GM19452 (cell line): ENCODE measurements at regions not wholly inside any gene's neighbourhood (a gene's known extent, or its start where the extent isn't known, plus 50 kb on each side); places are given as distances from the start of the nearest gene placed in this dataset.
"Not testable (repeated sequence)": the region's sequence is repeated elsewhere in the genome, so short reads cannot be mapped to it uniquely, and the experiment has no call there.

Experiments
- ATAC-seq: cut with Tn5 transposase; IDR thresholded peaks from one replicate; pipeline ENCODE4 v1.9.1; 2021; ENCODE audit not compliant: unreplicated experiment

DNA sequence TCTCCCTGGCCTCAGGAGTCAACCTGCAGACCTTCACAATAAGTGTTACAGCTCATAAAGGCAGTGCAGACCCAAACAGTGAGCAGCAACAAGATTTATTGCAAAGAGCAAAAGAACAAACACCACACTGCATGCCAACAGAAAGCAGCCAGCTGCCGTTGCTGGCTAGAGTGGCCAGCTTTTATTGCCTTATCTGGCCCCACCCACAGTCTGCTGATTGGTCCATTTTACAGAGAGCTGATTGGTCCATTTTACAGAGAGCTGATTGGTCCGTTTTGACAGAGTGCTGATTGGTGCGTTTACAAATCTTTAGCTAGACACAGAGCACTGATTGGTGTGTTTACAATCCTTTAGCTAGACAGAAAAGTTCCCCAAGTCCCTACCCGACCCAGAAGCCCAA is 885.9 kb upstream of the SPRY2 start:
- not testable (repeated sequence) for ATAC-seq

DNA sequence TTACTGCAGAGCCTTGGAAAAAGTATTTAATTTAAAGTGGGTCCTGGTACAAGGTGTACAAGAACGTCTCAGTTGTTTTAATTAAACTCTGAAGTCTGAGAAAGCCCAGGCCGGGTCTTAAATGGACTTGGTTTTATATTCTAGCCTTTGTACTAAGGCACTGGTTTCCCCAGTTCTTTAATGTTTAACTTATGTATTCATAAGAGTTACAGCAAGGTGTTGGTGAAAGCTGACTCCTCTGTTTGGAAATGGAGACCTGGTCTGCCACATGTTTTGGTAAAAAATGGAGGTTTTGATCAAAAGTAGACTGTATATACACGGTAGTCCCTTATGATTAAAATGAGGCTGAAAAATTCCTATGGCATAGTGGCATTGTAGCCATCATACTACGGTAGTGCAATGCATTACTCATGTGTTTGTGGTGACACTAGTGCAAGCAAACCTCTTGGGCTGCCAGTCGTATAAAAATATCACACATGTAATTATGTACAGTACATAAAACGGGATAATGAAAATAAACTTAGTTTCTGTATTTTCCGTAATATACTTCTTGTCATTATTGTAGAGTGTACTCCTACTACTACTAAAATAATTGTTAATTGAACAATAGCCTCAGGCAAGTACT is 883.4 kb upstream of the SPRY2 start:
- ATAC-seq, result no peak

DNA sequence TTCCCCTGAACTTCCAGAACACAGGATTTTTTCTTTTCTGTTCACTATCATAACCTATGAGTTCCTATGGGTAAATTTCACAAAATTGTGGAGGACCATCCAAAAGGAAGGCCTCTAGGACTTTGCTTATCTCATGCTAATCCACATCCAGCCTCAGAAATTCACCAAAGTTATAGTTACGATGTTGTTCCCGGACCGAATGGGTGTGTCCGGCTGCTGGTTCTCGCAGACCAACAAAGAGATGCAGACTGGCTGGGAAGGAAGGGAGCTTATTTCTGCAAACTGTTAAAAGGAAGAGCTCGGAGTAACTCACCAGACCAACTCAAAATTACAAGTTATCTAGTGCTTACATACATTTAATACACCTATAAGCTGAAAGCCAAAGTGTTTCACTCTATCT is 882.9 kb upstream of the SPRY2 start:
- no peak for ATAC-seq

DNA sequence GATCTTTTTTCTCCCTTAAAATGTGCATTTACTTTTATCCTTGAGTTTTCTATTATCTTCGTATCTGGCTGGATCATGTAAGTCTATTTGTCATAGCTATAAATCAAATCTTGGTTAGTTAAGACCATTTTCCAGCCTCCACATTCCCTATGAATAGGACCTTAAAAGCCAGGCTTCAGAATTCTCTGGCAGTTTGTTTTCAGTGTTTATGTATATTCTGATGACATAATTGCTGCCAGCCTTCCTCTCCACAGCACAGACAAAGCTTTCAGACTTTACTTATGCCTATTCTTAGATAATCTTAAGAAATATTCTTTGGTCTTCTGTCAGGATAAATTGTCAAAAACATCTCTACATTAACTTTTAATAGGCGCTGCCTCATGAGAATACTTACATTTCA is 870.8 kb upstream of the SPRY2 start:
- ATAC-seq, result no peak

DNA sequence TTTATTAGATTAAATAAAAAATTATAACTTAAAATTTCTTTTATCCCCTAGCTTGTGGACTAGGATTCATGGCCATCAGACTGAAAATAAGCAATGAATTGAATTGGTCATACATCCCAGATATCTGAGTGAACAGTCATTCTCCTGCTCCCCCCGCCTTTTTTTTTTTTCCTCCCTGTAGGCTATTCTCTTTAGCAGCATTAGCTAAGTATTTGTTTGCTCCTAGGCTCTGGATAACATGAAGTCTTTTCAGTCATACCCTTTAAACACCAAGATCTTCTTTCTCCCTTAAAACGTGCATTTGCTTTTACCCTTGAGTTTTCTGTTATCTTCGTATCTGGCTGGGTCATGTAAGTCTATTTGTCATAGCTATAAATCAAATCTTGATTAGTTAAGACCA is 866.7 kb upstream of the SPRY2 start:
- ATAC-seq, result no peak

DNA sequence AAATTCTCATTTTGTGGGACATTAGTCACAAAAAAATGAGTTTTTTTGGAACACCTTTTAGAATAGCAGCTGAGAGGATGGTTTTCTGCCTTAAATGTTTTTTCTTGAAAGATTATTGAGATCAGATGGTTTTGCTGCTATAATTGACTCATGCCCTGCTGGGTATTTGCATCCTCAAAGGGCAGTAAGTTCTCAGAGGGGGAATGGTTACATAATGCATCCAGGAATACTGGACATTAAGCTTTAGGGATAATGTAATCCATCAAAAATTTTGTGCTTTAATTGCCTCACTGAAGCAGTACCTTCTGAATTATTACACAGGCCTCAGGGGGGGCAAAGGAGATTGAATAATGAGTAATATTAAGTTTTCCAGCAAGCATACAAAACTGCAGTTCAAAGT is 866.3 kb upstream of the SPRY2 start:
- ATAC-seq, result no peak

DNA sequence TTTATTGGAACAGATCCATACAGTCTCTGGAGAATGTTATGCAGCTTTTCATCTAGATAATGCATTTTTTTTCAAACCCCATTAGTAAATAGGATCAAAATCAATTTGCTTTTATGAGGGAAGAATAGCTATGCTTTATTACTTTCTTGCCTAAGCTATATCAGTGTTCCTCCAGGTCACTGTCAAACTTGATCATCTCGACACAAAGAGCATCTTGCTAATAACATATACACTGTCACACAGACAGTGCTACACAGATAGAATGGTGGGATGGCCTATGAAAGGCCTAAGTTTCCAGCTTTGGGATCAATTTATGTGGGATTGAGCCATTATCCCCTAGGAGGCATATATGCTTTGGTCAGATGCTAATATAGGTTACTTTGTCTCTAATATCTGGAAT is 862.9 kb upstream of the SPRY2 start:
- ATAC-seq, result no peak

DNA sequence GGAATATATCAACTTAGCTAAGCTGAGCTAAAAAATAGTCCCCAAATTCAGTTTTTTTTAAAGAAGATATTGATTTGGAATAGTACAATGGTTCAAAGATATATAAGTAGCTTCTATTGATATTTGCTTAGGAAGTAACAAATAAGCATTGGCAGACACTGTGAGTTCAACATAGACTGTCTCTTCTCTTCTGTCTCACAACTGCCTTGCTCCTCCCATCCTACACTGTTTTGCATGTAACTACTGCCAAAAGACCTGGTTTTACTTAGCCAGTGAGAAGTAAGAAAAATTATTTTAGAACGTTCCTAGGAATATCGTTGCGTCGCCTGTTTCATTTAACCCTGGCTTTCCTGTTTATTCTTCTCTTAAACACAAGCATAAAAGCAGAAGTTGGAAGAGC is 859.0 kb upstream of the SPRY2 start:
- no peak for ATAC-seq

DNA sequence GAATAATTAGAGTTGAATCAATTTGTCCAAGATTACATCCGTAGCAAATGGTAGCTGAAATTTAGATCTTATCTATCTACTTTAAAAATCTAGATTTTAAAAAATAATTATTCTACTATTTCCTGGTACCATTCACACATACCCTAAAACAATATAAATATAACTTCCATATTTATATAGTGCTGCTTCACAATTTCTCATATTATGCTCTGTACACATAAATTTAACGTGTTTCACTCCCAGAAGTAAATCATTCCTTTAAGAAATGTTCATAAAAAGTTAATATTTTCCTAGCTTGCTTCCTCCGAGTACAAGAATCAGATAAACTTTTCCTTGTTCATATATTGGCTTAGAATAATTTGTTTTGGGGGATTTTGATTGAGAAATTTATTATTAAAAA is 857.0 kb upstream of the SPRY2 start:
- no peak for ATAC-seq

DNA sequence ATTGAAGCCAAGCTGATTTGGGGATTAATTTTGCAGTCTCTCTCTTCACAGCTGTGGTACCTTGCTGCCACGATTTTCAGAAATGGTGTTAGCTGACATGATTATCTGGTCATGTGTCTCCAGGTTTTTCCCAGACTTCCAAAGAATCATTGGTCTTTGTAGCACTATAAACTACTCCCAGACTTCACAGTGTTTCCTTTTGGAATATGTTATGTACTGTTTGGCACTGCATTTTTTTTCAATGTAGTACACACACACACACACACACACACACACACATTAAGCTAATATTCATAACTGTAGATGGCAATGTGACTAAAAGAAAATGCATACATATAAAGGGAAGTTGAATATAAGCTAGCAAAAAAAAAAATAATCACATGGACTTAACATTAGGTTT is 856.6 kb upstream of the SPRY2 start:
- ATAC-seq, result no peak

DNA sequence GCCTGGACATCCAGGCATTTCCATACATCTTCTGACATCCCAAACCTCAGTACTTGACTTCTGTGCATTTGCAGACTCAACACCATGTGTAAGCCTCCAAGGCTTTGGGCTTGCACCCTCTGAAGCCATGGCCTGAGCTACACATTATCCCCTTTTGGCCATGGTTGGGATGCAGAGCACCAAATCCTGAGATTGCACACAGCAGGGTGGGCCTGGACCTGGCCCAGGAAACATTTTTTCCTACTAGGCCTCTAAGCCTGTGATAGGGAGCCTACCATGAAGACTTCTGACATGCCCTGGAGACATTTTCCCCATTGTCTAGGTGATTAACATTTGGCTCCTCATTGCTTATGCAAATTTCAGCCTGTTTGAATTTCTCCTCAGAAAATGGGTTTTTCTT is 853.4 kb upstream of the SPRY2 start:
- ATAC-seq, result no peak

DNA sequence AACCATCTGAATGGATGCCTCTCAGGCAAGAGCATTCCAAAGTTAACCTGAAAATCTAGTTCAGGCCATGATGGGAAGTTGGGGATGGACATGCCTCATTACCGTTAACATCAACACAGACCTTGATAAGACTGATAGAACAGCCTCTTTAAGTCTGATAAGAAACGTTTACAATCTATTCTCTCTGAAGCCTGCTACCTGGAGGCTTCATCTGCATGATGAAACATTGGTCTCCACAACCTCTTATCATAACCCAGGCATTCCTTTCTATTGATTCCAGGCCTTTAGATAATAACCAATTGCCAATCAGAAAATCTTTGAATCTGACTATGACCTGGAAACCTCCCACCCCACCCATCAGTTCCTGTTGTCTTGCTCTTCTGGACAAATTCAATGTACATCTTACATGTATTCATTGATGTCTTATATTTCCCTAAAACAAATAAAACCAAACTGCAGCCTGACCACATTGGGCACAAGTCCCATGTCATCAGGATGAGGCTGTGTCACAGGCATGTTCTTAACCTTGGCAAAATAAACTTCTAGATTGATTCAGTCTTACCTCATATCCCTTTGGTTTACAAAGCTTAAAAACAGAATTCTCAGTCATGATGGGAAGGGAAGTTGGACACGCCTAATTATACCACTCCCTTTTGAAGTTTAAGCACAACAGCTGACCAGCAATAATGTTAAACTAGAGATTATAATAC is 843.8 kb upstream of the SPRY2 start:
- no peak for ATAC-seq

DNA sequence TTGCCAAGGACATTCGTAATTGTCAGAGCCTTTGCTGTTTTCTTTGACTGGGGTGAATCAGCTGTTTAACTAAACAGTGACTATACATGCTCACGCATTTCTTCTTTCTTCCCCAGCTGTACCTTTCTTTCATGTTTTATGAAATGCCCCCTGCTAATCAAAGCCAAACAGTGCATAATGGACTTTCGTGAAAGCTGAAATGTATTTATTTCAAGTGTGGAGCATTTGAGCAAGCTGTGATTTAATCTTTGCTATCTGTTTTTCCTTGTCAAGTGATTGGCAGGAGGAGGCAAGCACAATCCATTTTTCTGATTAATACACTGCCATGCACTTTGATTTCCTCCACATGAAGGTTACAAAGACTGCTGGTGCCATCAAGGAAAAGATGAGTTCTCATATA is 831.7 kb upstream of the SPRY2 start:
- ATAC-seq, result no peak

DNA sequence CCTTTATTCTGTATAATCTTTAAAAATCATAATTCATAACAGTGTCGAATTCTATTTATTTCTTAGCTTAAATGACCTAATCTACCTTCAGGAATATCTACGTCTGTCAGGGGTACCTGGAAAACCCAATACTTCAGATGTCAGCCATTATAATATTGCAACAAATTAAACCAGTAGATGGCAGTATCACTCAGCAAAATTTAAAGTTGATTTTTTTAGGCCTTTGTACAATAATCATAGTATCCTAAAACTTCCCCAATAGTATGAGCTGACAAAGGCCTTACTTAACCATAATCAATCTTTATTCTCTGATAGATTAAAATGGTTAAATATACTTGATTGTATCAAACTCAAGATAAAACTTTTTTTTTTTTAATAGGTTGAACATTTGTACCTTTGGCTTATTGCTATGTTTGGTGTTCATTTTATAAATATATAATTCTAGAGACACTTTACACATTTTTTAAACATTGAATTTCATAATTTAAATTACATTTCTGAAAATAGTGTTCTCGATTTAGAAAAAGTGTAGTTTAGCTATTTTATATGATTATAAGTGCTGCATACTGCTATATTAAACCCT is 830.2 kb upstream of the SPRY2 start:
- ATAC-seq, result peak; percentile 73

DNA sequence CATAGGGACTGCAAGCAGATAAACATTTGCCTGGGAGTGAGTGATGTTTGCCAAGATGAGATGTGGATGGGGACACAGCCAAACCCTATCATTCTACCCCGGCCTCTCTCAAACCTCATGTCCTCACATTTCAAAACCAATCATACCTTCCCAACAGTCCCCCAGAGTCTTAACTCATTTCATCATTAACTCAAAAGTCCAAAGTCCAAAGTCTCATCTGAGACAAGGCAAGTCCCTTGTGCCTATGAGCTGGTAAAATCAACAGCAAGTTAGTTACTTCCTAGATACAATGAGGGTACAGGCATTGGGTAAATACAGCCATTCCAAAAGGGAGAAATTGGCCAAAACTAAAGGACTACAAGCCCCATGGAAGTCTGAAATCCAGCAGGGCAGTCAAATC is 822.9 kb upstream of the SPRY2 start:
- ATAC-seq, result not testable (repeated sequence)

DNA sequence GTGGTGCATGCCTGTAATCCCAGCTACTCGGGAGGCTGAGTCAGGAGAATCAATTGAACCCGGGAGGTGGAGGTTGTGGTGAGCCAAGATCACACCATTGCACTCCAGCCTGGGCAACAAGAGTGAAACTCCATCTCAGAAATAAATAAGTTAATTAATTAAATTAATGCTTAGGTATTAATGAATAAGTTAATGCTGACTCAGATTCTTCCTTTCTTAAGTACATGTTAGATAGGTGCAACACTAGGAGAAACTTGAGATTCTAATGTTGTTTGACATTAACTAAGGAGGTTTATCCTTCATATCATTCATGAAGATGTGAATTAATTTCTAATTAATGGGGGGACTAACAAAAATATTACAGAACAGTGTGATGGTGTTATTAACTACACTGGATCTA is 812.6 kb upstream of the SPRY2 start:
- ATAC-seq, result no peak

DNA sequence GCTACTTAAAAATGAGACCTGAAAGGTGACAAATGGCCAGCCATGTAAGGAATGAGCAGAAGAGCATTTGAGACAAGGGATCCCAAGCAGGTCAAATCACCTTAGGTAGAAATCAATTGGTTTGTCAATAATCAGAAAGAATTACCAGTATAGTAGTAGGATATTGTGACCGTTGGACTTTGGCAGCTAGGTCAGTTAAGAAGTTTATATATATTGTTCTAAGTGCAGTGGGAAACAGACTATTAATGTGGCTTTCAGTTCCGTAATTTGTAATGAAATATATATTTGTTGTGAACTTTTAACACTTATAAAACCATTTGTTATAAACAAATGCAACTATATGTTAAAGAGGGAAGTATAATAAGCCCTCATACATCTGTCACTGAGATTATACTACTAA is 807.9 kb upstream of the SPRY2 start:
- no peak for ATAC-seq

DNA sequence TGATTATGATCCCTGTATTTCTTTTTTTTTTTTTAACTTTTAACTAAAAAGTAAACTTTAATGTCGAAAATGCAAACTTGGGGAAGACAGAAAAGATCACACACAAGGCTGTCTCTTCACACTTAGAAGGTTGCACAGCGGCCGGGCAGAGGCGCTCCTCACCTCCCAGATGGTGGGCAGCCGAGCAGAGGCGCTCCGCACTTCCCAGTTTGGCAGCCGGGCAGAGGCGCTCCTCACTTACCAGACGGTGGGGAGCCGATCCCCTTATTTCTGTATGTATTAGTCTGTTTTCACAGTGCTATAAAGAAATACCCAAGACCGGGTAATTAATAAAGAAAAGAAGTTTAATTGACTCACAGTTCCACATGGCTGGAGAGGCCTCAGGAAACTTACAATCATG is 805.6 kb upstream of the SPRY2 start:
- ATAC-seq, result not testable (repeated sequence)

DNA sequence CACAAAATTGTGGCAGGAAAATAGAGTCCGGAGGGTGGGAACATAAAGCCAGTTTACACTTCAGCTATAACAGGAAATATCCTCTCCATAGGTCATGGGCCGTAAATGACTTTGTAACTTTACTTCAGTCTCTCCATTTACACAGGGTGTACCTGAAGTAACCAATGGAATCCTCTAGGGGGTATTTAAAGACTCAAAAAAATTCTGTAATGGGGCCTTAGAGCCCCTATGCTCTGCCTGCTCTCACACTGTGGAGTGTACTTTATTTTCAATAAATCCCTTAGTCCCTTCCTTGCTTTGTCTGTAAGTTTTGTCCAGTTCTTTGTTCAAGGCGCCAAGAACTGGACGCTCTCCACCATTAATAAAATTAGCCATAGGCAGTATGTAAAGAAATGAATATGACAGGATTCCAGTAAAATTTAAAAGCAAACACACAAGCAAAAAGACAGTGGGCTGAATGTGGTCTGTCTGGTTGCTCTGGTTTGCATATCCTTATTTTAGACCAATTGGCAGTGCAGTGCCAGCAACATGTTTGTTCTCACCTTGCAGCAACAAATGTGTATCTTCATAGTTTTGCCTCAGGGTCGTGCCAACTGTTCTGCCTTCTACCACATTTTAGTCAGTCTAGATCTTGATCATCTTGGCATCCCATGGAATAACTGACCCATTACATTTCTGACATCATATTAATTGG is 801.5 kb upstream of the SPRY2 start:
- ATAC-seq, result no peak

DNA sequence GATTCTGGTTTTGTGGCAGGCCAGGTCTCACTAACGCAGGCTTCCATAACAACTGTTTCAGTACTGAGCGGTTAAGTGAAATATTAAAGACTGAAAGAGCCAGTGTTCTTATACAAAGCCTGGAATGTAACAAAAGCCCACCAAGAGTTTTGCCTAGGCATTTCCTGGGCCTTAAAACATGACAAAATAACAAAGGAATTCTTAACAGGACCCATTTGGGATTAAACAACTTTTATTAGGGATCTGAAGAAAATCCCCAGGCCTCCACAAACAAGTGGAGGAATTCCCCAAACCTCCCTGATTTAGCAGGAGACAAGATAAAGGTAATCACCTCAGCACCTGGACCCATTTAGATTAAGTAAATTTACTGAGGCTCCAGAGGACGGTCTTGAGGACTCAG is 799.7 kb upstream of the SPRY2 start:
- no peak for ATAC-seq

DNA sequence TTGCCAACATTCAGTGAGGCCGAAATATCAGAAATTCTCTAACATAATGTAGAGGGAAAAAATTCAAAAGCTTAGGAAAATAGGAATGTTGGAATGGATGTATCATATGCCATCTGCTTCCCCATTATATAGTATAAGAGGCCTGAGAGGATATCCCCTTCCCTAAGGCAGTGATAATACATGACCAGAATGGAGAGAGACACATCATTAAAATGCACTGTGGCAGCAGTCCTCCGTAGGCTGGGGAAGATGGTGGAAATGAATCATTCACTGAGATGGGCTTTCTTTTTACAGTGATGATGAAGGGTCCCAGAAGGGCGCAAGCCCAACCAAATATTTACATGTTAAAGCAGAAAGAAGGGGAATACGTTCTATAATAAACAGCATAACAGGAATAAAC is 799.1 kb upstream of the SPRY2 start:
- no peak for ATAC-seq

DNA sequence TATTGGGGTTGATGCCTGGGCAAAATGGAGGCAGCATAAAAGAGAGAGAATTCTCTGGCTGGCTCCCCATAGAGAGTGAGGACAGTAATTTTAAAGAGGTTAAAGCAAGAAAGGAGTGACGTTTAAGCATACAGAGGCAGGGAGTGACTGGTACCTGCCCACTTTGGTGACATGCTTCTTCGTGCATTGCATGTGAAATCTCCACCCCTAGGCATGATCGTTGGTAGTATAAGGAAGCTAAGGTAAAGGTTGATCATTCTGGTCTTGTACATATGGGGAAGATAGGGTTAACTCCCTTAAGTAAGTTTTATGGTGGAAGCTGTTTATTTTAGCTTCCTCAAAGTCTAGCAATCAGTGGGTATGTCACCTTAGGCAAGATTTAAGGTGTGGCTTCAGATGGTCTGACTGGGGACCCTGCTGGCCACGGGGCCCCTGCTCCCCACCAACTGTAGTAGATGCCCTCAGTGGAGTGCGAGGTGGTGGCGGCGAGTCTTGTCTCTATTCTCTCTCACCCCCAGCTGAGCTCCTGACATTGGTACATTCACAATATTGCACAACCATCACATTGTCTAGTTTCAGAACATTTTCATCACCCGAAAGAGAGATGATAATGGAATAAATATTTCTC is 797.5 kb upstream of the SPRY2 start:
- no peak for ATAC-seq
